Umbilical cord (tissue), 1 donor: ENCODE measurements at regions not wholly inside any gene's neighbourhood (a gene's known extent, or its start where the extent isn't known, plus 50 kb on each side); places are given as distances from the start of the nearest gene placed in this dataset.
A peak's percentile ranks its signal among the peaks of the same experiment; 100 is the strongest.

Source experiments
- DNase-seq: peaks from one replicate; pipeline ENCODE4 v3.0.0-alpha.2; 2015; ENCODE audit warnings: low spot score

- no peak for DNase-seq
Observed at GRCh38 chr18:1930291-1931270, 640.7 kb downstream of the METTL4 start.

GRCh38 chr18:1952486-1952885, 618.8 kb downstream of the METTL4 start:
- no peak for DNase-seq

GRCh38 chr18:1954583-1955312, 616.6 kb downstream of the METTL4 start:
- DNase-seq, result no peak

- no peak for DNase-seq
Observed at GRCh38 chr18:1958798-1959197, 612.5 kb downstream of the METTL4 start.

- no peak for DNase-seq
Observed at GRCh38 chr18:1965016-1965415, 606.3 kb downstream of the METTL4 start.

DNA sequence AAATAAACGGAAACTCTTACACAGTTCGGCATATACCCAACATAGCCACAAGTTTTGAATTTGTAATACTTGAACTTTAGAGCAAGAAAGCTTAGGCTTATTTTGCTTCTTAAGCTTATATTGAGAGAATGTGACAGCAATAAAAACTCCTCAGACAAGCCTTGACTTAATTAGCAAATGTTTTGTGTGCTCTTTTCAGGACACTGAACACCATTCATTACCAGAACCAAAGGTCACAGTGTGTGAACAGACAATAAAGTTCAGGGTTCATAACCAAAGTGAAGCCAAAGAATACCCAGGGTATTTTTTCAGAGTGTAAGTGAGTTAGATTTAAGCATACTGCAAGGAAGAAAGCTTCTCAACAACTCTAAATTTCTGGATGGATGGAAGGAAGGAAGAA, 605.8 kb downstream of the METTL4 start:
- no peak for DNase-seq

GRCh38 chr18:1968801-1969498, 602.4 kb downstream of the METTL4 start:
- DNase-seq, result no peak

GRCh38 chr18:1976484-1976883, 594.8 kb downstream of the METTL4 start:
- no peak for DNase-seq

DNA sequence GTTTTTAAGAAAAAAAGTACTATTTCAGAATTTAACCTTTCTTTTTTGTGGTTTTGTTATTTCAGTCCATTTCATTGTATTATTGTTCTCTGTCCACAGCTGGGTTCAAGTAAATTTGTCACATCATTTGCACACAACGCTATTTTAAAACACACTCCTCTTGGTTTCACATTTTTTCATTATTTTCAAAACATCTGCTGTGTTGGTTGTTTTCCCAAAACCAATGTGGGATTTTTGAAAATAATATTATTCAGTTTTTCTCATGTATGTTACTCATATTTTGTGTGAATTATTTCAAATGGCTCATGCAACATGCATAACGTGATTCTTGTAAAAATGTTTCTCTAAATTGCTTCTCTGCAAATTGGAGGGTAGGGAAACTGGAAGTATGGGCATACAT, 589.2 kb downstream of the METTL4 start:
- DNase-seq, result no peak

GRCh38 chr18:1983746-1984515, 587.4 kb downstream of the METTL4 start:
- DNase-seq, result no peak

GRCh38 chr18:1993866-1994265, 577.4 kb downstream of the METTL4 start:
- DNase-seq, result no peak

- no peak for DNase-seq
Observed at GRCh38 chr18:1994471-1994870, 576.8 kb downstream of the METTL4 start.

- DNase-seq, result no peak
Observed at GRCh38 chr18:1995041-1995612, 576.2 kb downstream of the METTL4 start.

GRCh38 chr18:1998121-1998520, 573.2 kb downstream of the METTL4 start:
- no peak for DNase-seq

GRCh38 chr18:1999387-1999786, 571.9 kb downstream of the METTL4 start:
- DNase-seq, result no peak

- peak; percentile 44 for DNase-seq
Observed at GRCh38 chr18:2002151-2002550, 569.2 kb downstream of the METTL4 start.

- peak; percentile 15 for DNase-seq
Observed at GRCh38 chr18:2002604-2003003, 568.7 kb downstream of the METTL4 start.

DNA sequence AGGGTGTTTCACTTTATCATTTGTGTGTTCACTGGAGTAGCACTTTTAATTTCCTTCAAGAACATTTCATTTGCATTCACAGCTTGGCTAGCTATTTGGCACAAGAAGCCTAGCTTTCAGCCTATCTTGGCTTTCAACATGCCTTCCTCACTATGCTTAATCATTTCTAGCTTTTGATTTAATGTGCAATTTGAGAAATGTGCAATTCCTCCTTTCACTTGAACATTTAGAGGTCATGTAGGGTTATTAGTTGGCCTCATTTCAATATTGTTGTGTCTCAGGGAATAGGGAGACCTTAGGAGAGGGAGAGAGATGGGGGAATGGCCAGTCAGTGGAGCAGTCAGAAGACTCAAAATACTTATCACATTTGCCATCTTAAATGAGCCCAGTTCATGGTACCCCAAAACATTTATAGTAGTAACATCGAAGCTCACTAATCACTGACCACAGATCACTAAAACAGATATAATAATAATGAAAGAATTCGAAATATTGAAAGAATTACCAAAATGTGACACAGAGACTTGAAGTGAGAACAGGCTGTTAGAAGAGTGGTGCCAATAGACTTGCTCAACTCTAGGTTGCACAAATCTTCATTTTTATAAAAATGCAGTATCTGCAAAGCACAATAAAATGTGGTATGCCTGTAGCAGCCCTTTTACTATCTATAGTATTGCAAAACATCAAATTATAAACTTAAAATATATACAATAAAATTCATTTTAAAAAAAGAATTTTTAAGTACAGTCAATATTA, 561.2 kb downstream of the METTL4 start:
- no peak for DNase-seq

- DNase-seq, result no peak
Observed at GRCh38 chr18:2027016-2027415, 544.3 kb downstream of the METTL4 start.

- DNase-seq, result no peak
Observed at GRCh38 chr18:2027756-2028155, 543.5 kb downstream of the METTL4 start.
